SW480 (cell line): ENCODE measurements at regions not wholly inside any gene's neighbourhood (a gene's known extent, or its start where the extent isn't known, plus 50 kb on each side); places are given as distances from the start of the nearest gene placed in this dataset.
A peak's percentile ranks its signal among the peaks of the same experiment; 100 is the strongest.

Experiments
- DNase-seq: peaks from one replicate; pipeline ENCODE4 v3.0.0-alpha.2; 2016; ENCODE audit warnings: low spot score

- no peak for DNase-seq
These were observed 58.2 kb downstream of the ESM1 start for GRCh38 chr5:54927097-54927746.

- no peak for DNase-seq
These were observed 60.9 kb downstream of the ESM1 start for GRCh38 chr5:54924487-54924886.

- DNase-seq: no peak
These were observed 68.1 kb downstream of the ESM1 start for GRCh38 chr5:54917323-54917722.

GRCh38 chr5:54915466-54916027 lies 69.8 kb downstream of the ESM1 start:
- DNase-seq: no peak

GRCh38 chr5:54912021-54912420 lies 73.4 kb downstream of the ESM1 start:
- DNase-seq: no peak

GRCh38 chr5:54909911-54910870 lies 75.2 kb downstream of the ESM1 start:
- DNase-seq: no peak

GRCh38 chr5:54908774-54909525 lies 76.4 kb downstream of the ESM1 start:
- no peak for DNase-seq

DNA sequence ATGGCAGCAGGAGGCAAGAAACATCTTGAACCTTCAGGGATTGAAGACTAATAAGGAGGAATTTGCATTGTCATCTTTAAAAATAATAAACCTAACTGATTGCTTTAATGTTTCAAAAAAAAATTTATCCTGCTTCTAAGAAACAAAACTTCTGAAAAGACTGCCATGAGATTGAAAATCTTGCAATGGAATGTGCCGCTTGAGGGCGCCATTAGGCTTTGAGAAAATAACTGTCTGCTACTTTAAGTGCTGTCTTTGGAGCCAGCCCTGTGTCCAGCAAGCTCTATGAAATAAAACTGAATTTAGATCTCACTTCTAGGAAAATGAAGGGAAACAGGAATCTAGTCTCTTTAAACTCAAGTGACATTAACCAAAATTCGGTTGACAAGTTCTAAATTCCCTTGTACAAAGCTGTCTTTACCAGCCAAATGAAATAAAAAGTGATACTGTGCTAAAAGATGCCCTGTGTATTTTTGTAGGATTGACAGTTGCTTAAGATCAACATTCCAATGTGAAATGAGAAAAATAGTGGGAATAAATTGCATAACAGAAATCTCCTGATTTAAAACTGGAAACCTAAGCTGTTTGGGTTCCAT lies 79.4 kb downstream of the ESM1 start:
- peak; percentile 26 for DNase-seq

GRCh38 chr5:54905246-54905795 lies 80.1 kb downstream of the ESM1 start:
- no peak for DNase-seq

- DNase-seq: peak; percentile 36
These were observed 81.0 kb downstream of the ESM1 start for GRCh38 chr5:54904425-54904824.

GRCh38 chr5:54902791-54903473 lies 82.5 kb downstream of the ESM1 start:
- peak; percentile 16 for DNase-seq

DNA sequence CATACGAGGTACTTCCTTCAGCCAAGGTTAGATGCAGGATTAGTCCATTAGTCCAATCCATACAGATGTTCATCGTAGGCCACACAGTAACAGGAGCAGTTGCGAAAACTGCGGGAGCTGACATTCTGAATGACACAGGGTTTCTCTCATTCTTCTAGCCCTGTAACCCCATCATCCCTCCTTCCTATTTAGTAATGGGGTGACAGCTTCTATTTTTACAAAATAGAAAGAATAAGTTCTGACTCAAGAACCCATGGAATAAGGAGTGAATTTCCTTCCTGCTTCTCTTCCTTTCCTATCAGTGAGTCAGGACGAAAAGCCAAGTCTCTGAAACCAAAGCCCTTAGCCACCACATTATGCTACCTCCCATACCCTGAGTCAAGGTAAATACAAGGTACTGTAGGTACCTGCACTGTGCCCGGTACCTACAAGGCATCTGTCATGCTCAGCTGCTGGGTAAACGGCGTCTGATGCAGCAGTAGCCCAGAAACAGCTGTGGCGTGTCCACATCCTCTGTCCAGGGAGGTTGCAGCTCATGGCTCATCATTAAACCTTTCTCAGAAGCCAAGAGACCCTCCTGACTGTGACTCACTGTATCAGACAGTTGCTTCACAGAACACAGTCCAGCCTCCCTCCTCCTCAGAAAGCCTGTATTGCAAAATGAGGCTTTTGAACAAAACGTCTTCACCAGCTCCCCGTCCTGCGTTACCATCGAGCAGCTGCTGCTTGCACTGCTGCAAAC lies 84.2 kb downstream of the ESM1 start:
- no peak for DNase-seq

DNA sequence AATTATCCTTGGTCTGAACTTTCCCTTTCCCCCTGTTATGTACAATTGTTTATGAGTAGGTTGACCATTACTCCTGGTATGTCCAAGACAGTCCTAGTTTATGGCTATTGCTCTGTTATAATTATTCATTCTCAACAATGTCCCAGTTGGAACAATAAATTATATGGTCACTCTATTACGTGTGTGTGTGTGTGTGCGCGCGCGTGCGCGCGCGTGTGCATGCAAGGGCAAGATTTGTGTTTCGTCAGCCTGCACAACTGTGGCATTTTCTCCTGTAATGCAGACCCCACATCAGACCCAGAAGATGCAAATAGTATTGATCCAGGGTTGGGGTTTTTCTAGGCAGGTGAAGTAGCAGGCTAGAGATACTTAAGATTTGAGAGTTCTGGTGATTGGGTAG lies 88.4 kb downstream of the ESM1 start:
- DNase-seq: no peak

DNA sequence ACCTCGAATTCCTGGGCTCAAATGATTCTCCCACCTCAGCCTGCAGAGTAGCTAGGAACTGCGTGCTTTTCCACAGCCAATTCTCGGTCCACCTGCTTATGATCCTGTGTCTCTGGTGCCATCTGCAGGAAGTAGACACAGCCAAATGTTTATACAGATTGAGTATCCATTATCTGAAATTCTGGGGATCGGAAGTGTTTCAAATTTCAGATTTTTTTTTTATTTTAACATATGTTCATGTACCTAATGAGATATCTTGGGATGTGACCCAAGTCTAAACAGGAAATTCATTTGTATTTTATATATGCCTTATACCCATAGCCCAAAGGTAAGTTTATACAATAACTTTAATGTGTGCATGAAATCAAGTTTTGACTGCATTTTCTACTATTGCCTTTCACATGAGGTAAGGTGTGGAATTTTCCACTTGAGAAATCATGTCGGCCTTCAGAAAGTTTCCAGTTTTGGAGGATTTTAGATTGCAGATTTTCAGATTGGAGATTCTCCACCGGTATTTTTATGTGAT lies 89.5 kb downstream of the ESM1 start:
- DNase-seq: peak; percentile 64

GRCh38 chr5:54894957-54895815 lies 90.2 kb downstream of the ESM1 start:
- no peak for DNase-seq

DNA sequence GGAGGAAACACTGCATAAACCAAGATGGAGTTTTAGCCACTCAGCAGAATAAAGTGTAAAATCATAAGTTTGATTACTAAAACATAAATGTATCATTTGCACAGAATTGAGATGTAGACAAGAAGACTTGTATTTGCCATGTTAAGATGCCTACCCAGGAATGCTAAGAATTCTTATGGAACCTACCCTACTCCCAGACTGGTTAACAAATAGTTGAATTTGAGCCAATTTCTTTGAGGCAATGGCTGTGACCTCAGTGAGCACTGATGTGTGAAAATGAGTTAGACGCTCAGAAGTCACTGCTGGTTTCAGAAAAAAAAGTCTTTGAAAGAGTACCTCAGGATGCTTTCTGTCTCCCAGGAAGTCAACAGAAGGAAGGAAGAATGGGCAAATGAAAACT lies 95.6 kb downstream of the ESM1 start:
- DNase-seq: peak; percentile 42

- DNase-seq: no peak
These were observed 97.7 kb downstream of the ESM1 start for GRCh38 chr5:54887663-54888062.

DNA sequence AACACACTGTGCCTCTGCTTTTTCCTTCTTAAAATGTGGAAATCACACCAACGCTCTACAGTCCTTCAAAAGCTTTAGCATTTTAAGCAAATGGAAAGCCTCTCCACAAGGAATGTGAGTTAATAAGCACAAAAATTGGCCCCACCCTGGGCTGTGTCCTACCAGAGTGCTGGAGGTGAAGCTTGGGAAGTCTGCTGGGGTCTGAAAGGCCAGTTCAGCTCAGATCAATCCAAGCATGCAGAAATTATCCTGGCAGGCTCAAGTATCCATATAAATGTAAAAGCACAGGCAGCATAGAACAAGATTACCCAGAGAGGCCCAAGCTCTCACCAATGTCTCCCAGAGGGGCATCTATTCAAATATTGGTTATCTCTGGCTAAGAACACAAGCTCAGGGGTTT lies 98.5 kb downstream of the ESM1 start:
- DNase-seq: no peak

DNA sequence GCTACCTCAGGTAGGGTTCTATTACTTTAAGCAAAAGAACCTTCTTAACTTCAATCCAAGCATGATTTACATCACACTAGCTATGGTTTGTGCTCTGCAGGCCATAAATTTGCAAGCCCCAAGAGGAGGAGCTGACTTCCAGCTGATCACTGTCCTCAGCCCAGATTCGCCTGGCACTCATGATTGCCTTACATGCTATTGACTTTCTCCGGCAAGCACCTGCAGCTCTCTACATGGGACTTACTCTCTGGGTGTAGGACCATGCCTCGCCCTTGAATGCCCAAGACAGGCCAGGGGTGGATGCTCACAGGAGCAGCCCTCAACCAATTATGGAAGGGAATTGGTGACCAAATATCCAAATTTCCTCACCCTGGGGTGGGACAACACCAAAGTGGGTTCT lies 99.8 kb downstream of the ESM1 start:
- DNase-seq: no peak
